Ecto neural progenitor cell (in vitro differentiated cells): ENCODE measurements at regions not wholly inside any gene's neighbourhood (a gene's known extent, or its start where the extent isn't known, plus 50 kb on each side); places are given as distances from the start of the nearest gene placed in this dataset.
"Not testable (repeated sequence)": the region's sequence is repeated elsewhere in the genome, so short reads cannot be mapped to it uniquely, and the experiment has no call there.

Source experiments
- DNase-seq: peaks from one replicate; pipeline ENCODE4 v3.0.0-alpha.2; 2018; ENCODE audit warnings: low spot score

DNA sequence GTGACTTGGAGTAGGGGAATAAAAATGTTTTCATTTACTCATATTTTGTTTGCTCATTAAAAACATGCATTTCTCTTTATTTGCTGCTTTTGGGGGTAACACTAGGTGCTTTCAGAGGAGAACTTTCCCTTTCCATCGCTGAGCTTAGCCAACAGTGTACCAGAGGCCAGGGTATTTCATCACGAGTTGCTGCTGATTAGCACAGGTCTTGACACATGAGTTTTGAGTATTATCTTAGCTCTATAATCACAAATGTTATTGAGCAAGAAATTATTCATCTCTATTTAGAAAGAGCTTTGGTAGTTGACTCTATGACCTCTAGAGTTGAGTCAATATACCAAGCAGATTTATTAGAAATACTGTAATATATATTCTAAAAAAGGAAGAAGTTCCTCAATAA, 375.9 kb downstream of the NXPH1 start:
- DNase-seq: no peak

DNA sequence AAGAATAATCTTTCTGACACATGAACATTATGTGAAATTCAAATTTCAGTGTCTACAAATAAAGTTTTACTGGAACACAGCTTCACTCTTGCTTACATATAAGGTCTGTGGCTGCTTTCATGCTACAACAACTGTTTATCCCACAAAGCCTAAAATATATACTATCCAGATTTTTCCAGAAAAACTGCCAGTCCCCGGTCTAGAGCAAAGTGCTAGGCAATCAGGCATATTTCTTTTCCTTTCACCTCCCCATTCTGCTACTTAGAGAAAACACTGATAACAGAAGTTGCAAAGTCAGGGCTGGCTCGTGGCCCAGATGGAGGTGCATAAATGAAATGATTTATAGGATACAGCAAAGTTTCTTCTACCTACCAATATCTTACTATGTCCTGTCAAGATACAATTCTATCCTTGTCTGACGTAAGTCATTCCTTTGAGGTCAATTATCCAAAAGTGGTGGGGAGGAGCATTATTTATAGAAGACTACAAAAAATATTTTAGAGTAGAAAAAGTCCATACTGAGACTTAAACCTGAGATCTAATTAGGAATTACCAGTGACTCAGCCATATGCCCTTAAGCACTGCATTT, 384.1 kb downstream of the NXPH1 start:
- no peak for DNase-seq

DNA sequence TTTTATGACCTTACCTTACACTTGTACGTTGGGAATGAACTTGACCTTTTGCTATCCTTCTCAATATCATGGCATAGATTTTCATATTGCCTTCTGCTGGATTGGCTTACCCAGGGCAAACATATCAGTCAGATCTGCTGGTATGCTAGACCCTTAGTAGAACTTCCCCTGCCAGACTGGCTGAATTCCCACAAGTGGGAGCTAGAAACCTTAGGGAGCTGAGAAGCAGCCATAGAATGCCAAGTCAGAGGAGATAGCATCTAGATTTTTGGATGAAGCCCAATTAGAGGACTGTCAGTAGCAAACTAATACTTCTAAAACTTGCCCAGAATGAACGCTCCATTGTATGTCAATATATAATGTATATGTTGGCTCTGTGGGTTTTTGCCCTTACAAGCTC, 385.0 kb downstream of the NXPH1 start:
- no peak for DNase-seq

DNA sequence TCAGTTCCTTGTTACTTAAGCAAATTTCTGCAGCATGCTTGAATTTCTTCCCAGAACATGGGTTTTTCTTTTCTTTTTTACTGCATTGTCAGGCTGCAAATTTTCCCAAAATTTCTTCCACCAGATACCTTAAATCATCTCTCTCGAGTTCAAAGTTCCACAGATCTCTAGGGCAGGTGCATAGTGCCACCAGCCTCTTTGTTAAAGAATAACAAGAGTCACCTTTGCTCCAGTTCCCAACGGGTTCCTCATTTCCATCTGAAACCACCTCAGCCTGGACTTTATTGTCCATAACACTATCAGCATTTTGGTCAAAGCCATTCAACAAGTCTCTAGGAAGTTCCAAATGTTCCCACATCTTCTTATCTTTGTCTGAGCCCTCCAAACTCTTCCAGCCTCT, 389.2 kb downstream of the NXPH1 start:
- no peak for DNase-seq

DNA sequence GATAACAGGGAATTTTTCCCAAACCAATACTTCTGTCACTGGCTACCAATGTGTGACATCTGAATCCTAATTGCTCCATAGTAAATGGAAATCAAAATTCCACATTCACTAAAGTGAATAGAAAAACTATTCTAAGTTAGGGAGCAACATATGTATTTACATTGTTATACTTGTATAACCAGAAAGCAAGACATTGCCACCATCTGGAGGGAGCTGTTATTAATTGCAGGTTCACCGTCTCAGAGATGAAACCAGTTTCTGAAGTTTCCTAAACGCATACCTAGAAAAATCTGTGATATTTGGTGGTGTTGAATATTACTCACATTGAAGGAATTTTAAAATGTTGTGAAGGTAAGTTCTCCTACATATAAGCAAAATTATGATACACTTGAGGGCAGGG, 390.1 kb downstream of the NXPH1 start:
- DNase-seq: no peak

DNA sequence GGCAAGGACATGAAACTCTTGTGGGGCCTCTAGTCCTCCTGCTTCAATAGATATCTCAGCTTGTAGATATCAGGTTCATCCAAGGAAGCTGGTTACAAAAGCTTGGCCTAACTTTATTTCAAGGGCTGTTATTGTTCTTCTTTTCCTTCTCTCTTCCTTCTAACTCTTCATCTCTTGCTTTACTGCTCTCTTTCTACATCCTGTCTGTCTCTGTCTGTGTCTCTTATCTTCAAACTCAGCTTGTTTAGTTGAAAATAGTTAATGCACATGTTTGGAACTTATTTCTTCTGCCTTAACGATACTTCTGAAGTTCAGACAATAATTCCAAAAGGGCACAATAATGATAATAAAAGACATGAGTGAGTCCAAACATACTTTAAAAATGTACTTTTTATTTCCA, 393.9 kb downstream of the NXPH1 start:
- DNase-seq: no peak

DNA sequence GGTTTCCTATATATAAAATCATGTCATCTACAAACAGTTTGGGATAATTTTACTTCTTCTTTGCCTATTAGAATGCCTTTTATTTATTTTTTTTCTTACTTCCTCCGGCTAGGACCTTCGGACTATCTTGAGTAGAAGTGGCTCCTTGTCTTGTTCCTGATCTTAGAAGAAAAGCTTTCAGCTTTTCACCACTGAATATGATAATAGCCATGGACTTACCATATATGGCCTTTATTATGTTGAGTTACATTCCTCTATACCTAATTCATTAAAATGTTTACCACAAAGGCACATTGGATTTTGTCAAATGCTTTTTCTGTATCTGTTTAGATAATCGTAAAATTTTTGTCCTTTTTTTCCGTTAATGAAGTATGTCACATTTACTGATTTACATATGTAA, 395.7 kb downstream of the NXPH1 start:
- no peak for DNase-seq

DNA sequence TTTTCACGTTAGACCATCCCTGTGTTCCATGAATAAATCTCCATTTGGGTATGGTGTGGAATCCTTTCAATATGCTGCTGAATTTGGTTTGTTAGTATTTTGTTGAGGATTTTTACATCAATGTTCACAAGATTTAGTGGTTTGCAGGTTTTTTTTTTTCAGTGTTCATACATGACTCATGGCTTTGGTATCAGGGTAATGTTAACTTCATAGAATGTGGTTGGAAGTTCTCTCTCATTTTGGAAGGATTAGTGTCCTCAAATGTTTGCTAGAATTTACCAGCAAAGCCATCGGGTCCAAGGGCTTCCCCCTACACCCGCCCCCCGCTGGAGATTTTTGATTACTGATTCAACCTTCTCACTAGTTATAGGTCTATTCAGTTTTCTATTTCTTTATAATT, 398.0 kb downstream of the NXPH1 start:
- DNase-seq: no peak

DNA sequence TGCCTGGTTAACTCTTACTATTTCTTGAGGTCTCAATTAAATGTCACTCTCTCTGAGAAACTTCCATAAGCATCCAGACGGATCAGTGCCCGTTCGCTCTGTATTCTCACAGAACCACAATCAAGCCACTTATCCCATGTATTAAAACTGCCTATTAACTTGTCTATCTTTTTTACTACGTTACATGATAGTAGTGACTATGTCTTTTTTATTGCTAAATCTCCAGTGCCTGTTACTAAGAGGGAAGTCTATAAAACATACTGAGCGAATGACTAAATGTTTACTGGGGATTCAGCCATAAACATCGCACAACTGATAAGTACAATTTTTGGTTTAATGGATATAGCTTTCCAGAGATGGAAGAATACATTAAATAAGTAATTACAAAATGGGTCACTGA, 399.9 kb downstream of the NXPH1 start:
- no peak for DNase-seq

DNA sequence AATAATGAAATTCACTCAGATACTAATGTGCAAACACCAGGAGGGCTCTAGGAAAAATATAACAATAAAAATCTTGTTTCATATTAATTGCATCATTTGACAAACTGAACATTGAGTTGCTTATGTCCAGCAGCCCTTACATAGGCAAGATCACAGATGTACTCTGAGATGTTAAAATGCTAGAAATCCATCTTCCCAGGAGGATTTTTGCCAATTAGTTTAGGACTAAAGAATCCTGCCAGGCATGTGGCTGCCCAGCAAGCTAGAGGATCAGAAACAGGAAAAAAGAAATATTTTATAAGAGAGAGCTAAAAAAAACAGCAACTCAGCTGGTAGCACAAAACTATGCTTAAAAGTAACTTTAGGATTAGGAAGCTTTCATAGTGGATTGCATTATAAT, 407.8 kb downstream of the NXPH1 start:
- DNase-seq: no peak

DNA sequence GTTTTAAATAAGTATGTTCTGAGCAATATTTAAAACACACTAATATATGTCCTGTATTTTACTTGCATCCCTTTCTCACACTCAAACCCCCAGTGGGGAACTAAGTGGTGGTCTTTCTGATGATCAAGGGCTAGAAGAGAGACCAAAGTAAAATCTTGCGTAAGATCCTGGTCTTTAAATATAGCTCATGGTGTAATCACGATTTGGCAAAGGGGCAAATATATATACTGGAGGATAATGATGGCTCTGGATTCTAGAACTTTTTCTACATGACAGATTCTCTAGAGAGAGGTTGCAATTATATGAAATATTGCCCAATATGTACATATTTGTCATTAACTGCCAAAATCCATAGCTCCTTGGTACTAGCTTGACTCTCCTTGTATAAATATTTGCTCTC, 438.3 kb downstream of the NXPH1 start:
- DNase-seq: no peak

DNA sequence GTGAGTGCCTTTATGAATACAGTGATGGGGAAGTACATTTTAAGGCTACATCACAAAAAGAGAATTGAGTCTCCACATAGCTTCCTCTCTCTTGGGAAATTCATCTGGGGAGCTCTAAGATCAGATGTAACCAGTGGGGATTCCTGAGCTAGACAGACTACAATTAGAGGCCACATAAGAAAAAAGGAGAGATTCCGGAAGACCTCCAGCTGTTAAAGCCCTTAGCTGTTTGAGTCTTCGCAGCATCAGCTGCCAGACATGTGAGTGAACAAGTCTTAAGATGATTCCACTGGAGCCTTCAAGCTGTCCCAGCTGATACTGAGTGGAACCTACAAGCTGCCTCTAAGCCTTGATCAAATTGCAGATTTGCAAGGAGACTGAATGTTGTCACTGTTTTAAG, 448.5 kb downstream of the NXPH1 start:
- DNase-seq: no peak

DNA sequence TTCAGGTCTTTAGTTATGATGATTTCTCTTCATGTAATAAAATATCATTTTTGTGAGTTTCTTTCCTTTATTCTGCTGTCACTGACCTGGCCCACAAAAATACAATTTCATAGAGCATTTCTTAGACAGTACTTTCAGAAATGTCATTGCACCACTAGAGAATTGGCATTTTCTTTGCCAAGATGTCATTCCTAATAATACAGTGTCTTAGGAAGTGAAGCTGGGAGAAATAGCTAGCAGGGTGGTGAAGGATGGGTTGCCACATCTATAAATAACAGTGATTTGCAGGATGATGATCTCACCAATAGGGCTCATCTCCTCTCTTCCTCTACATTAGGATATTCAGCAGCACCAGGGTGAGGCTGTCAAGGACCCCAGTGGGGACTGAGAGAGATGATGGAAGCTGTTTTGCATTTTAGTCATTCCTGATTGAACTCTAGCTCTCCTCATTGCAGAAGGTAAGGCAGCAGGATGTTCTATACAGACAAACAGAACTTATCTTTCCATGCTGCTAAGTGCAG, 452.1 kb downstream of the NXPH1 start:
- DNase-seq: no peak

DNA sequence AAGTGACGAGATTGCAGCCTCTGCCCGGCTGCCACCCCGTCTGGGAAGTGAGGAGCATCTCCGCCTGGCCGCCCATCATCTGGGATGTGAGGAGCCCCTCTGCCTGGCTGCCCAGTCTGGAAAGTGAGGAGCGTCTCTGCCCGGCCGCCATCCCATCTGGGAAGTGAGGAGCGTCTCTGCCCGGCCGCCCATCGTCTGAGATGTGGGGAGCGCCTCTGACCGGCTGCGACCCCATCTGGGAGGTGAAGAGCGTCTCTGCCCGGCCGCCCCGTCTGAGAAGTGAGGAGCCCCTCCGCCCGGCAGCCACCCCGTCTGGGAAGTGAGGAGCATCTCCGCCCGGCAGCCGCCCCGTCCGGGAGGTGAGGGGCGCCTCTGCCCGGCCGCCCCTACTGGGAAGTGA, 456.9 kb downstream of the NXPH1 start:
- DNase-seq: not testable (repeated sequence)

DNA sequence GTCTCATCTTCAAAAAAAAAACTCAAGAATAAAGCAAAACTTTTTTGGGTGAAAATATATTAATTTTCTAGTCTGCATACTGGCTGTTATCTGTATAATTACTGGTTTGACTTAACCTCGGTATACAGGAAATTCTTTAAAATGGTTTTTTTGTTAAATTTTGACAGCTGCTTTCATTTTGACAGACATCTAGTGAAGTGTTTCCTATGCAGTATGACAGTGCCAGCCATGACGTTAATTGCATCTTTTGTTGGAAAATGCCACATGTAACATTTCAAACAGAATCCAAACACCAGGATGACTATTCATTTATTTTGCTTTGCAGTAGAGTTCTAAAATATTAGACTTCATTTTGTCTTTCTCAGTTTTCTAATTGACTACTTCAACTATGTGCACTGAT, 460.4 kb downstream of the NXPH1 start:
- no peak for DNase-seq

DNA sequence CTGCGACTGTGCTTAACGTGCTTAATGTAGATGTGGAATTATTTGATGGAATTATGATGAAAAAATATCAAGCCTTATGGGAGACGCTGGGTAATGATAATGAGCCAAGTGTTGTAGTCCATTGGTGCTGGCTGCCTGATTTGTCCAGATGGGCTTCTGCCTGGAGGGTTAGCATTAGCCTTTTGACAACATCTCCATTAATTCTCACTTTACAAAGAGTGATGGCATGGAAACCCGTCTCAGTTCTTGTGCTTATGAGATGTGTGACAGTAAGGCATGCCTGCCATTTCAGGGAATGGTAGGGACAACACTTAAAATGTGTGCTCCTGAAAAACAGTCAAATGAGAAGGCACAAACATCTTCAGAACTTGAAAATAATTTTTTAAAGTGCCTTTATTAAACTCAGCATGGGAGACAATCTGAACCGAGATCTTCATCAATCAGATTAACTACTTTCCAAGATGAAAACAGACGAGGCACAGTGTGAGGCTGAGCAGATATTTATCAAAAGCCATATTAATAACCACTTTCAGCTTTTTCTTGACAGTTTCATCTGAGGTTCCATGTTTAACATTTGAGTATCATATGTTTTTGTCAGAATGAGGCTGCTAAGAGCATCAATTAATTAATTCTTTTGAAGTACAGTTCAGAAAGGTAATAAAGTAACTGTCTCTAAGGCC, 473.1 kb downstream of the NXPH1 start:
- DNase-seq: no peak

DNA sequence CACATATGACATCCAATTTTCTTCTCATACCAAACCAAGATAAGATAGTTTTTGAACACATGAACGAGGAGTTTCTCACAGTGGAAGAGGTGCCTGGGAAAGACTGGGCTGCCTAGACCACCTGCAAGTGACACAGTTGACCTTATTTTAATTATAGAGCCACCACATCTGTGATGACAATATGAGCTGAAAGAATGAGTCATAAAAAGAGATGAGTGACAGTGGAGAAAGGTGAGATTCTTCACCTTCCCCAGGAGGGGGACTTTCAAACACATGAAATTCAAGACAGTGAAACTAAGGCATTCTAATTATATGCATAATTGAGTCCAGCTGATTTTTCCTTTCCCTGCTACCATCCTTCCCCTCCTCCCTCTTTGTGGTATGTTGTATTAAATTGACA, 475.5 kb downstream of the NXPH1 start:
- DNase-seq: no peak

DNA sequence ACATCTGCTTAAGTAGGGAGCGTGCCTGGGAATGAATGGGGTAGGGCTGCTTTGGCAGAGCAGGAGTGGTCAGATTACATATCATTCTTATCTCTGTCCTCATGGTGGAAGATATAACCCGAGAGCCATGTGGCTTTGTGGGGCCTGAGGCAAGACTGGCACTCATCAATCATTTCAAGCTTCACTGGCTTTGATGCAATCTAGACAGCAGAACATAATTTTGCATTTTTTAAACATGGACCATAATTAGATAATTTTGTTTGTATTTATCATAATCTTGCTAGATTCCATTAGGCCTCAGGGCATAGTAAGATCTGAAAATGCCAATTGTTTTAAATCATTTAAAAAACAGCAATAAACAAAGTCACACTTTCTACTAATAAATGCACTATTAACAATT, 480.3 kb downstream of the NXPH1 start:
- no peak for DNase-seq

DNA sequence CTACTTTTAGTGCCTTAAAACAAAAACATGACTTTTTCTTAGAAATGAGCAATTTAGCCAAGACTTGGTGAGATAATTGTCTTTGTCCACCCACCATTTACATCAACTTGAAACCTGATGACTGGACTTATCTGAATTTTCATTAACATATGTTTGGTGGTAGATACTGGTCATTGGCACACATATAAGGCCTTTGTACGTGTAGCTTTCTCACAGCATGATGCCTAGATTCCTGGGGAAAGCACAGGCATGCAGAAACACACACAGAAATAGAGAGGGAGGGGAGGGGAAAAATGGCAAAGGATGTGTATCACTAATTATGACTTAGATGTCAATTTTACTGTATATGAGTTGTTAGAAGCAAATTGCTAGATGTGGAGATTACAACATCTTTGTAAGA, 488.4 kb downstream of the NXPH1 start:
- DNase-seq: no peak

DNA sequence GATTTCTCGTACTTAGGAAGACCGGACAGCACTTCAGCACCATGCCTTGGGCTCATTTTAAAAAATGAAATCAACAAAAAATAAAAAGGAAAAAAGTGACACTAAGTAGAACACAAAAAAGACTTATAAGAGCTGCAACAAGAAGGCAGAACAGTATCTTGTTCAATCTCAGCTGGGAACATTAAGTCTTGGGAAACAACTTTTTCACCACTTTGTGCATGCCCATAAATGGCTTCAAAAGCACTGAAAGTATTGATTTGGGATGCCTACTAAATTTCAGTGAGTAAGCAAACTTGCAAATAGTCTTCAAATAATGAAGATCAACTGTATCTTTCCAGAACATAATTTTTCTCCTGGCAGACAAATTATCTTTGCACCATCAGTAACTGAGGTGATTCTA, 489.3 kb downstream of the NXPH1 start:
- no peak for DNase-seq

DNA sequence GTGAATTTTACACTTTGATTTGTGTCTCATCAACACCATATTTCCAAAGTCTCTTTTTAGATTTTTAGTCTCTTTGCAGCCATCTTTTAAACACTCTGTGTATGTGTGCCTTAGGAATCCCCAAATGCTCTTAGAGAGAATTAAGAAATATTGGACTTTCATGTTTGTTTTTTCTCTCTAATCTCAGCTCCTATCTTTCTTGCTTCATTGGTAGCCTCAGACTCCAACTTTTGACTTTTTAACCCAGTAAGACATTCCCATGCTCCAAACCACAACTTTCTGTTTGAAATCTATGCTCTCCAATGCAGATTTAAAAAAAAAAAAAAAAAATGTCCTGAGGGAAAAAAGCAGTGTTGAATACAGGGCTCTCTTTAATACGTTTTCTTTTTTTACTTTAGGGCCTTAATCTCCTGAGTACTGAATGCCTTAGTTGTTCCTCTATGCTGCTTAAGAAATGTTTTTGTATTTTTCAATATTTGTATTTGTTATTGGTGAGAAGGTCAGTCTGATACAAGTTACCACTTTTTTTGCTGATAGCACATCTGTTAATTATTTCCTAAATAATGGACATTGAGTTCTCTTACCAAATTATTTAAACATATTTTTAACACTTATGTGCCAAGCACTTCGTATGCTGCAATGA, 489.9 kb downstream of the NXPH1 start:
- DNase-seq: no peak

DNA sequence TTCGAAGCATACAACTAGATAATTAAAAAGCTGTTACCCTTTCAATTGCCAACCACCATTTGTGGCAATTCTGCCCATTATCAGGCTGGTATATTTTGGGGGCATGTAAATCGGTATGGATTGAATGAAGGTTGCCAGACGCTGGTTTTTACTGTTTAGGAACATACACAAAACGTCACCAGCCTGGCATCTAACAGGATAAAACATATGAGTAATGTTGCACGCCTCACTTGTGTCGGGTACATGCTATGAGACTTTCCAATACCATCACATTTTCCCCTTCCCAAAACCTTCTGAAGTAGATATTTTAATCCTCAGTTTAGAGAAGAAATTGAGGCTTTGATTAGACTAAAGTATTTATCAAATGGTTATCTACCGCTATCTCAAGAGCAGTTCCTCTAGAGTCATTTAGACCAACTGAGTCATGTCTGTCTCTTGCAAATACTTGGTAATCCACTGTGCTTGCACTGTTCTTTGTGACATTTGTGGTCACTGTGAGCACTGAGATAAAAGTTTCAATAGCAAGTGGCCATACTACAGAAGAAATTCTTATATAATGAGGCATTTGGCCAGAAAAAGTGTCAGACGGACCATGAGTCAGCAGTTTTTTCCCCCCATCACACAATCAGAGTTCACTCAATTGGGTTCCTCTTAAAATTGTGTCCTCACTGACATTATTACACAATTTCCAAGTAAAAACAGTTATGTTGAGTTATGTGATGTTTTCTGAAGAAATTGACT, 498.7 kb downstream of the NXPH1 start:
- DNase-seq: no peak

DNA sequence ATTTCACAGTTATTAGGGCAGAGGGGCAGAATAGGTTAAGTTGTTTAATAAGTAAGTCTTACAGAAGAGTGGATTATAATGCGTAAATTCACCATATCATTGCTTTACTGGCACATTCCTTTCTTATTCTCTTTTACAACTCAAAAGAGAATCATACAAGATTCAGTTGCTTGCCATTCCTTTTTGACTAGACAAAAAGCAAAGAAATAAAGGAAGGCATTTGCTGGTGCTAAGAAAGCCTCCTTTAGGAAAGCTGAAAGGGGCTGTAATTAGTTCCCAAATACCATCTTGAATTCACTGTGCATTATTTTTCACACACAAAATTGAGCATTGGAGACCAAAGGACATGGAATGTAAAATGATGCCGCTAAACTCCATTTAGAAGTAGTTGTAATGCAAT, 499.3 kb downstream of the NXPH1 start:
- DNase-seq: no peak
